ENCODE measurements at regions not wholly inside any gene's neighbourhood (a gene's known extent, or its start where the extent isn't known, plus 50 kb on each side); places are given as distances from the start of the nearest gene placed in this dataset.

GRCh38 chr7:124432009-124432578 is 333.5 kb downstream of the GPR37 start:
- ATAC-seq (replicated peaks; ENCODE audit: extremely low read depth, poor library complexity, severe bottlenecking), result no peak
- H3K36me3 Mint-ChIP-seq (ENCODE audit: insufficient read depth), result peaks cover 2% of the 10 kb centered on the region

GRCh38 chr7:124429923-124430322 is 335.7 kb downstream of the GPR37 start:
- Mint-ChIP-seq H3K9me3 (peaks cover 4% of the 10 kb centered on the region), H3K36me3 (ENCODE audit: insufficient read depth) (peaks cover 2% of the 10 kb centered on the region), H3K27ac (ENCODE audit: low read depth) (no peak overlapping the region), H3K4me3 (no peak overlapping the region), H3K27me3 (no peaks in the 10 kb centered on the region), H3K4me1 (no peaks in the 10 kb centered on the region)
- DNase-seq (ENCODE audit: low spot score in 2 of 2) (no peak), ATAC-seq (replicated peaks; ENCODE audit: extremely low read depth, poor library complexity, severe bottlenecking) (no peak)

More at GRCh38 chr7:124432009-124432578, 333.5 kb downstream of the GPR37 start:
- Mint-ChIP-seq H3K27me3 (no peaks in the 10 kb centered on the region), H3K27ac (ENCODE audit: low read depth) (no peak overlapping the region), H3K4me1 (no peaks in the 10 kb centered on the region), H3K4me3 (no peak overlapping the region), H3K9me3 (peaks cover 10% of the 10 kb centered on the region)
- DNase-seq (ENCODE audit: low spot score in 2 of 2), result no peak

- no peak overlapping the region for H3K27ac Mint-ChIP-seq (ENCODE audit: low read depth)
- ATAC-seq (replicated peaks; ENCODE audit: extremely low read depth, poor library complexity, severe bottlenecking), result no peak
- H3K4me3 Mint-ChIP-seq, result no peak overlapping the region
- no peaks in the 10 kb centered on the region for H3K27me3 Mint-ChIP-seq
- DNase-seq (ENCODE audit: low spot score in 2 of 2), result no peak
- peaks cover 4% of the 10 kb centered on the region for H3K9me3 Mint-ChIP-seq
- H3K4me1 Mint-ChIP-seq, result no peaks in the 10 kb centered on the region
- peaks cover 2% of the 10 kb centered on the region for H3K36me3 Mint-ChIP-seq (ENCODE audit: insufficient read depth)
Observed at GRCh38 chr7:124428781-124429180, 336.8 kb downstream of the GPR37 start.

- Mint-ChIP-seq H3K4me1 (no peaks in the 10 kb centered on the region), H3K4me3 (no peak overlapping the region), H3K36me3 (ENCODE audit: insufficient read depth) (no peaks in the 10 kb centered on the region), H3K27ac (ENCODE audit: low read depth) (no peak overlapping the region), H3K9me3 (peaks cover 4% of the 10 kb centered on the region), H3K27me3 (no peaks in the 10 kb centered on the region)
- DNase-seq (ENCODE audit: low spot score in 2 of 2) (no peak), ATAC-seq (replicated peaks; ENCODE audit: extremely low read depth, poor library complexity, severe bottlenecking) (no peak)
Observed at GRCh38 chr7:124426621-124427020, 339.0 kb downstream of the GPR37 start.

- Mint-ChIP-seq H3K4me1 (no peaks in the 10 kb centered on the region), H3K27me3 (no peaks in the 10 kb centered on the region), H3K4me3 (no peak overlapping the region), H3K27ac (ENCODE audit: low read depth) (no peak overlapping the region), H3K36me3 (ENCODE audit: insufficient read depth) (no peaks in the 10 kb centered on the region), H3K9me3 (peaks cover 6% of the 10 kb centered on the region)
- no peak for DNase-seq (ENCODE audit: low spot score in 2 of 2)
- ATAC-seq (replicated peaks; ENCODE audit: extremely low read depth, poor library complexity, severe bottlenecking), result no peak
Observed at GRCh38 chr7:124423863-124424262, 341.7 kb downstream of the GPR37 start.

GRCh38 chr7:124422081-124422480 is 343.5 kb downstream of the GPR37 start:
- peaks cover 7% of the 10 kb centered on the region for H3K9me3 Mint-ChIP-seq
- ATAC-seq (replicated peaks; ENCODE audit: extremely low read depth, poor library complexity, severe bottlenecking), result no peak
- no peaks in the 10 kb centered on the region for H3K27me3 Mint-ChIP-seq
- no peaks in the 10 kb centered on the region for H3K4me1 Mint-ChIP-seq
- H3K4me3 Mint-ChIP-seq, result no peak overlapping the region
- DNase-seq (ENCODE audit: low spot score in 2 of 2), result no peak
- H3K36me3 Mint-ChIP-seq (ENCODE audit: insufficient read depth), result no peaks in the 10 kb centered on the region
- H3K27ac Mint-ChIP-seq (ENCODE audit: low read depth), result no peak overlapping the region

- H3K4me1 Mint-ChIP-seq, result no peaks in the 10 kb centered on the region
- H3K27me3 Mint-ChIP-seq, result no peaks in the 10 kb centered on the region
- H3K9me3 Mint-ChIP-seq, result peaks cover 7% of the 10 kb centered on the region
- DNase-seq (ENCODE audit: low spot score in 2 of 2) (no peak), ATAC-seq (replicated peaks; ENCODE audit: extremely low read depth, poor library complexity, severe bottlenecking) (no peak)
- H3K4me3 Mint-ChIP-seq, result no peak overlapping the region
- no peak overlapping the region for H3K27ac Mint-ChIP-seq (ENCODE audit: low read depth)
- H3K36me3 Mint-ChIP-seq (ENCODE audit: insufficient read depth), result no peaks in the 10 kb centered on the region
Observed at GRCh38 chr7:124420367-124420766, 345.2 kb downstream of the GPR37 start.

- H3K4me1 Mint-ChIP-seq, result no peaks in the 10 kb centered on the region
- no peak overlapping the region for H3K4me3 Mint-ChIP-seq
- no peak for DNase-seq (ENCODE audit: low spot score in 2 of 2)
- no peak overlapping the region for H3K27ac Mint-ChIP-seq (ENCODE audit: low read depth)
- H3K36me3 Mint-ChIP-seq (ENCODE audit: insufficient read depth), result no peaks in the 10 kb centered on the region
- no peaks in the 10 kb centered on the region for H3K27me3 Mint-ChIP-seq
- peaks cover 10% of the 10 kb centered on the region for H3K9me3 Mint-ChIP-seq
- no peak for ATAC-seq (replicated peaks; ENCODE audit: extremely low read depth, poor library complexity, severe bottlenecking)
Observed at GRCh38 chr7:124413029-124413428, 352.6 kb downstream of the GPR37 start.

- ATAC-seq (replicated peaks; ENCODE audit: extremely low read depth, poor library complexity, severe bottlenecking), result no peak
- no peak overlapping the region for H3K4me3 Mint-ChIP-seq
Observed at GRCh38 chr7:124412531-124412930, 353.1 kb downstream of the GPR37 start.

GRCh38 chr7:124411796-124412195 is 353.8 kb downstream of the GPR37 start:
- no peaks in the 10 kb centered on the region for H3K4me1 Mint-ChIP-seq
- DNase-seq (ENCODE audit: low spot score in 2 of 2) (no peak), ATAC-seq (replicated peaks; ENCODE audit: extremely low read depth, poor library complexity, severe bottlenecking) (no peak)
- H3K9me3 Mint-ChIP-seq, result peaks cover 15% of the 10 kb centered on the region
- no peaks in the 10 kb centered on the region for H3K27me3 Mint-ChIP-seq
- no peak overlapping the region for H3K27ac Mint-ChIP-seq (ENCODE audit: low read depth)
- H3K4me3 Mint-ChIP-seq, result no peak overlapping the region
- H3K36me3 Mint-ChIP-seq (ENCODE audit: insufficient read depth), result no peaks in the 10 kb centered on the region

More at GRCh38 chr7:124412531-124412930, 353.1 kb downstream of the GPR37 start:
- Mint-ChIP-seq H3K4me1 (no peaks in the 10 kb centered on the region), H3K9me3 (peaks cover 10% of the 10 kb centered on the region), H3K27me3 (no peaks in the 10 kb centered on the region), H3K36me3 (ENCODE audit: insufficient read depth) (no peaks in the 10 kb centered on the region), H3K27ac (ENCODE audit: low read depth) (no peak overlapping the region)
- no peak for DNase-seq (ENCODE audit: low spot score in 2 of 2)

GRCh38 chr7:124403587-124403986 is 362.0 kb downstream of the GPR37 start:
- Mint-ChIP-seq H3K4me3 (no peak overlapping the region), H3K9me3 (peaks cover 21% of the 10 kb centered on the region), H3K27ac (ENCODE audit: low read depth) (no peak overlapping the region), H3K4me1 (no peaks in the 10 kb centered on the region), H3K36me3 (ENCODE audit: insufficient read depth) (no peaks in the 10 kb centered on the region), H3K27me3 (no peaks in the 10 kb centered on the region)
- no peak for DNase-seq (ENCODE audit: low spot score in 2 of 2)
- ATAC-seq (replicated peaks; ENCODE audit: extremely low read depth, poor library complexity, severe bottlenecking), result no peak

GRCh38 chr7:124403112-124403511 is 362.5 kb downstream of the GPR37 start:
- no peak overlapping the region for H3K4me3 Mint-ChIP-seq
- H3K4me1 Mint-ChIP-seq, result no peaks in the 10 kb centered on the region
- no peak for ATAC-seq (replicated peaks; ENCODE audit: extremely low read depth, poor library complexity, severe bottlenecking)
- no peaks in the 10 kb centered on the region for H3K27me3 Mint-ChIP-seq
- peaks cover 21% of the 10 kb centered on the region for H3K9me3 Mint-ChIP-seq
- no peaks in the 10 kb centered on the region for H3K36me3 Mint-ChIP-seq (ENCODE audit: insufficient read depth)
- no peak overlapping the region for H3K27ac Mint-ChIP-seq (ENCODE audit: low read depth)
- DNase-seq (ENCODE audit: low spot score in 2 of 2), result no peak

GRCh38 chr7:124399941-124400340 is 365.7 kb downstream of the GPR37 start:
- ATAC-seq (replicated peaks; ENCODE audit: extremely low read depth, poor library complexity, severe bottlenecking), result no peak

More at GRCh38 chr7:124399941-124400340, 365.7 kb downstream of the GPR37 start:
- Mint-ChIP-seq H3K4me3 (no peak overlapping the region), H3K4me1 (no peaks in the 10 kb centered on the region), H3K27me3 (no peaks in the 10 kb centered on the region), H3K9me3 (peaks cover 29% of the 10 kb centered on the region), H3K36me3 (ENCODE audit: insufficient read depth) (no peaks in the 10 kb centered on the region), H3K27ac (ENCODE audit: low read depth) (no peak overlapping the region)
- no peak for DNase-seq (ENCODE audit: low spot score in 2 of 2)
